ENCODE measurements at regions not wholly inside any gene's neighbourhood (a gene's known extent, or its start where the extent isn't known, plus 50 kb on each side); places are given as distances from the start of the nearest gene placed in this dataset.

DNA sequence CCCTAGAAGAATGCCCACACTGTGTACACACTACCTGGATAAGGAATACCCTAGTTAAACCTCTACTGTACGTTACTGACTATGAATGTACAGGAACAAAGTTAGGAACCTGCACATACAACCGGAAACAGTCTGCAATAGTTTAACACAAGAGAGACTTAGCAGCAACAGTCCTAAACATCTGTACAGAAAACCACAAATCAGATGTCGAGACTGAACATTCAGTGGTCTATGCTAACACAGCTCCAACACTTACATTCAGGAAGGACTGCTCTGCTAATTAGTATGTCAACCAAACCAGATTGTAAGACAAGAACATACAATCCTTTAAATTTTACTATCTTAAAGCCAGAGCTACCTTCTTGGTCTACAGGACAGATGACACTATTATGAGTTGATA, 104.9 kb downstream of the ZNF429 start:
- TF ChIP-seq, protein P1, sequence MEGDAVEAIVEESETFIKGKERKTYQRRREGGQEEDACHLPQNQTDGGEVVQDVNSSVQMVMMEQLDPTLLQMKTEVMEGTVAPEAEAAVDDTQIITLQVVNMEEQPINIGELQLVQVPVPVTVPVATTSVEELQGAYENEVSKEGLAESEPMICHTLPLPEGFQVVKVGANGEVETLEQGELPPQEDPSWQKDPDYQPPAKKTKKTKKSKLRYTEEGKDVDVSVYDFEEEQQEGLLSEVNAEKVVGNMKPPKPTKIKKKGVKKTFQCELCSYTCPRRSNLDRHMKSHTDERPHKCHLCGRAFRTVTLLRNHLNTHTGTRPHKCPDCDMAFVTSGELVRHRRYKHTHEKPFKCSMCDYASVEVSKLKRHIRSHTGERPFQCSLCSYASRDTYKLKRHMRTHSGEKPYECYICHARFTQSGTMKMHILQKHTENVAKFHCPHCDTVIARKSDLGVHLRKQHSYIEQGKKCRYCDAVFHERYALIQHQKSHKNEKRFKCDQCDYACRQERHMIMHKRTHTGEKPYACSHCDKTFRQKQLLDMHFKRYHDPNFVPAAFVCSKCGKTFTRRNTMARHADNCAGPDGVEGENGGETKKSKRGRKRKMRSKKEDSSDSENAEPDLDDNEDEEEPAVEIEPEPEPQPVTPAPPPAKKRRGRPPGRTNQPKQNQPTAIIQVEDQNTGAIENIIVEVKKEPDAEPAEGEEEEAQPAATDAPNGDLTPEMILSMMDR (IDR thresholded peaks at IDR 0.05), result no peak
- TF ChIP-seq POLR2A (IDR thresholded peaks at IDR 0.05), result no peak
- no peak for TF ChIP-seq EP300 (IDR thresholded peaks at IDR 0.05)
- TF ChIP-seq POLR2AphosphoS5 (IDR thresholded peaks at IDR 0.05), result no peak
